RWPE1 (cell line): ENCODE measurements at regions not wholly inside any gene's neighbourhood (a gene's known extent, or its start where the extent isn't known, plus 50 kb on each side); places are given as distances from the start of the nearest gene placed in this dataset.
"Not testable (repeated sequence)": the region's sequence is repeated elsewhere in the genome, so short reads cannot be mapped to it uniquely, and the experiment has no call there.

Experiments
- CTCF ChIA-PET: fragments of 350-600 bp; sonication (Branson Sonifier 250); formaldehyde crosslinking; extraction: SDS; loops from one replicate; lab custom pipeline; 2021; lab: Yijun Ruan, JAX
- POLR2A ChIA-PET: fragments of 400-600 bp; formaldehyde crosslinking; extraction: SDS; loops from one replicate; lab custom pipeline; 2020; ENCODE audit warnings: antibody characterized with exemption; ENCODE audit not compliant: low non-redundant PET; lab: Yijun Ruan, JAX
- DNase-seq: peaks from one replicate; pipeline ENCODE4 v3.0.0; 2012; ENCODE audit warnings: low spot score
- H3K27ac ChIP-seq: fragments of 450-650 bp; 2 replicates; pipeline ENCODE4 v1.5.1; 2017
- TF ChIP-seq, protein P1 (sequence below): fragments of 450-650 bp; conservative IDR thresholded peaks from 2 replicates; pipeline ENCODE4 v1.5.1; 2017; ENCODE audit warnings: low read depth, mild to moderate bottlenecking

DNA sequence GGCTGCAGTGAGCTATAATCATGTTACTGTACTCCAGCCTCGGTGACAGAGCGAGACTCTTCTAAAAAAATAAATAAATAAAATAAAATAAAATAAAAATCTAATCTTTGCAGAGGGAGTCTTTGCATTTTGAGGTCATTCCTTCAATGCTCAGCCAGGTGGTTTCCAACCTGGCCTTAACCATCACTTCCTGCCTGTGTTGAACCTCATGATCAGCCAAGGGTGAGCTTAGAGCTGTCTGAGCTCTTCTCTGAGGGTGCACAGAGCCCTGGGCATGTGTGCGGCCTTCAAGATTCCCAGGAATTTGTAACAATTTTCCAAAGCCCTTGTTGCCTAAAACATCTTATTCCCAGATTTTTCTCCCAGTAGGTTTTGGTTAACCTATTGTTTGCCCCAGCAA lies 94.3 kb downstream of the KCNJ12 start:
- CTCF ChIA-PET = interaction anchor here (0.6 to 1.6 kb wide), 2 partner anchors 42 to 398 kb away, joined by 3 to 5 read pairs; no protein-coding TSS in a partner anchor
- H3K27ac ChIP-seq, DNase-seq, POLR2A ChIA-PET: not testable (repeated sequence)

GRCh38 chr17:21470861-21471260 lies 94.7 kb downstream of the KCNJ12 start:
- ChIA-PET POLR2A (no interaction called here), CTCF (interaction anchor here (1.6 kb wide), 1 partner anchor 42 kb away, joined by 5 read pairs; no protein-coding TSS in a partner anchor)
- no peak overlapping the region for H3K27ac ChIP-seq
- DNase-seq = no peak
- TF ChIP-seq, protein P1, sequence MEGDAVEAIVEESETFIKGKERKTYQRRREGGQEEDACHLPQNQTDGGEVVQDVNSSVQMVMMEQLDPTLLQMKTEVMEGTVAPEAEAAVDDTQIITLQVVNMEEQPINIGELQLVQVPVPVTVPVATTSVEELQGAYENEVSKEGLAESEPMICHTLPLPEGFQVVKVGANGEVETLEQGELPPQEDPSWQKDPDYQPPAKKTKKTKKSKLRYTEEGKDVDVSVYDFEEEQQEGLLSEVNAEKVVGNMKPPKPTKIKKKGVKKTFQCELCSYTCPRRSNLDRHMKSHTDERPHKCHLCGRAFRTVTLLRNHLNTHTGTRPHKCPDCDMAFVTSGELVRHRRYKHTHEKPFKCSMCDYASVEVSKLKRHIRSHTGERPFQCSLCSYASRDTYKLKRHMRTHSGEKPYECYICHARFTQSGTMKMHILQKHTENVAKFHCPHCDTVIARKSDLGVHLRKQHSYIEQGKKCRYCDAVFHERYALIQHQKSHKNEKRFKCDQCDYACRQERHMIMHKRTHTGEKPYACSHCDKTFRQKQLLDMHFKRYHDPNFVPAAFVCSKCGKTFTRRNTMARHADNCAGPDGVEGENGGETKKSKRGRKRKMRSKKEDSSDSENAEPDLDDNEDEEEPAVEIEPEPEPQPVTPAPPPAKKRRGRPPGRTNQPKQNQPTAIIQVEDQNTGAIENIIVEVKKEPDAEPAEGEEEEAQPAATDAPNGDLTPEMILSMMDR = no peak

DNA sequence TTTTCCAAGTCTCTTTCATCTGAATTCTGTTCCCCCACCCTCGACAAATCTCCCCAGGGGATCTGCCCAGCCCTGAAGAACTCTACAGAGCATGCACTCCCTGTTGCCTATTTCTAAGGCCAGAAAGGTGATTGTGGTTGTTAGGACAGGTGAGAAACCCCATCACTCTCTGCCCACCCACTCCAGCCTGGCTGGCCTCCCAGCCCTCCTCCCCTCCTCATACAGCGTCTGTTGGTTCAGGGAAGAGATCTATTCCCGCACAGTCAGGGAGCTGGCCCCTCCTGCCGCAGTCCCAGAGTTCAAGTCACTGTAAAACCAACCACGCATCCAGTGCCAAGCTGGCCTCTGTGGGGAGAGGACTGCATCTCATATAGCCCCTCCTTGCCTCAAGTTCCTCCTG lies 98.7 kb downstream of the KCNJ12 start:
- TF ChIP-seq, protein P1 = no peak
- no peak overlapping the region for H3K27ac ChIP-seq
- CTCF ChIA-PET = no interaction called here
- DNase-seq = no peak
- POLR2A ChIA-PET = no interaction called here

GRCh38 chr17:21475571-21475970 lies 99.4 kb downstream of the KCNJ12 start:
- DNase-seq = no peak
- TF ChIP-seq, protein P1 = no peak
- H3K27ac ChIP-seq = no peak overlapping the region
- POLR2A ChIA-PET = no interaction called here
- CTCF ChIA-PET = no interaction called here

- TF ChIP-seq, protein P1 = no peak
- no peak overlapping the region for H3K27ac ChIP-seq
- POLR2A ChIA-PET = no interaction called here
- no peak for DNase-seq
- CTCF ChIA-PET = no interaction called here
Measured at GRCh38 chr17:21476867-21477266, 100.7 kb downstream of the KCNJ12 start.

DNA sequence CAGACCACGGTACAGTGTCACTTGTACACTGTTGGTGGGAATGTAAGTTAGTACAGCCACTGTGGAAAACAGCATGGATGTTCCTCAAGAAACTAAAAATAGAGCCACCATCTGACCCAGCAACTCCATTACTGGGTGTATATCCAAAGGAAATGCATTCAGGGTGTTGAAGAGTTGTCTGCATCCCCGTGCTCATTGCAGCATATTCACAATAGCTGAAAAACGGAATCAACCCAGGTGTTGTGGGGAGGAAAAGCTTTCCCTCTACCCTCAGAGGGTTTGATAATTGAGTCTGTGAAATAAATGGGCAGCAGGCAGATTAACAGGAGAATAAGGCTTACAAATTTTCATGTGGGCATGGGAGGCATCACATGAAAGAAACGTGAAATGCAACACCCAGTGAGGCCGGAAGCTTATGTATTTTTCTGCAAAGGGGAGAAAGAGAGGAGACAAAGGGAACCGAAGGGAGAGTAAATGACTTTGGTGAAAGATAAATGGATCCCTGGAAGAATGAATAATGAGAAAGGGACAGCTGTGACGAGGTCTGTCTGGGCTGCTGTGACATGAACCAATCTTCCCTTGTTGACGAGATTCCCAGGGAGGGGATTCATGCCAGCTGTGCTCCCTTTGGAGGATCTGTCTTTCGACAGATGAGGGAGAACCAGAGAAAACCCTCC lies 106.2 kb downstream of the KCNJ12 start:
- no peak overlapping the region for H3K27ac ChIP-seq
- POLR2A ChIA-PET = no interaction called here
- CTCF ChIA-PET = no interaction called here
- DNase-seq = no peak
- TF ChIP-seq, protein P1 = no peak

DNA sequence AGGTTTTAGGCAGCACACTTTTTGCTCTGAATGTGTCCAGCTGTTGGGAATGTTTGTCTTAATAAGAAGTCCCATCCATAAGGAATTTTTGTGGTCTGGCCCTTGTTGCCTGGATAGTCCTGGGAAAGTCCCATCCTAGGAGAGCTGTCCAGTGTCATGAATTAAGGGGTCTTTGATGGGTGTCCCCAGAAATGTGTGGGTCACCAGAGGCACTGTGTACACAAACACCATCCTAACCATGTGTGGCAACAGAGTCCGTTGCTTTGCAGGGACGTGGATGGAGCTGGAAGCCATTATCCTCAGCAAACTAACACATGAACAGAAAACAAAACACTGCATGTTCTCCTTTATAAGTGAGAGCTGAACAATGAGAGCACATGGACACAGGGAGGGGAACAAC lies 111.9 kb downstream of the KCNJ12 start:
- CTCF ChIA-PET, H3K27ac ChIP-seq, DNase-seq, POLR2A ChIA-PET: not testable (repeated sequence)
